Activated T-cell treated with anti-CD3 and anti-CD28 coated beads, Interleukin-2, amount 50 U/mL, for 72 hours (primary cell): ENCODE measurements at regions not wholly inside any gene's neighbourhood (a gene's known extent, or its start where the extent isn't known, plus 50 kb on each side); places are given as distances from the start of the nearest gene placed in this dataset.

ENCODE experiments used
- ATAC-seq, 2 donors: fragments of 150-1000 bp; cut with Tn5 transposase; replicated peaks in 1 of 2; 2 replicates each; pipeline ENCODE4 v1.10.0; 2021; ENCODE audit warnings: moderate library complexity in 2 of 2, mild to moderate bottlenecking in 1 of 2
- DNase-seq, 2 donors: peaks; one replicate each; pipeline ENCODE4 v3.0.0; 2021 to 2022; ENCODE audit warnings: mixed read lengths in 1 of 2
- H3K27ac Mint-ChIP-seq: one replicate; pipeline ENCODE4 v1.8.0; 2022; ENCODE audit warnings: mild to moderate bottlenecking, moderate library complexity, mixed read lengths
- H3K27me3 Mint-ChIP-seq: one replicate; pipeline ENCODE4 v1.8.0; 2022; ENCODE audit warnings: low read depth, mixed read lengths
- H3K36me3 Mint-ChIP-seq, 2 donors: one replicate each; pipeline ENCODE4 v1.8.0; 2022; ENCODE audit warnings: mixed read lengths in 2 of 2, mild to moderate bottlenecking in 1 of 2; ENCODE audit not compliant: insufficient read depth in 2 of 2
- H3K4me1 Mint-ChIP-seq: one replicate; pipeline ENCODE4 v1.8.0; 2022; ENCODE audit warnings: low read depth, mixed read lengths
- H3K4me3 Mint-ChIP-seq, 2 donors: one replicate each; pipeline ENCODE4 v1.8.0; 2022; ENCODE audit warnings: mild to moderate bottlenecking in 2 of 2, mixed read lengths in 2 of 2, moderate library complexity in 2 of 2
- H3K9me3 Mint-ChIP-seq, 2 donors: one replicate each; pipeline ENCODE4 v1.8.0; 2022; ENCODE audit warnings: mixed read lengths in 2 of 2

DNA sequence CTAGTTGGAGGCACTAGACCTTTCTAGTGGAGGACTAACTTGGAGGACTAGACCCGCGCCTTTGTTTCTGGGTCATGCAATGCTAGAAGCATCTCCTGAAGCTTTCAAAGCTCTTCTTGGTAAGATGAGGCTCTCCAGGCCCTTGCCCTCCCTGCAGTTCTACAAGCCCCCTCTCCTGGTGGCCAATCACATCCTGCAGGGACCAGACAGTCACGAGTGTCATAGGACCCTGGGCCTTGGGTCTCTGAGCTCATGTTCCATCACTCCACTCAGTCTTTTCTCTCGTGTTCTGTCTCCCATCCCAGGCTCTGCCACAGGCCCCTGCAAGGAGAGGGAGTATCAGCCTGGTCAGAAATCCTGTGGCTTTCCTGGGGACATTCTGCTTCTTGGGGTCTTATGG is 119.6 kb downstream of the CYLD start:
- Mint-ChIP-seq H3K27me3 (no peaks in the 10 kb centered on the region), H3K27ac (no peak overlapping the region), H3K9me3 (no peaks in the 10 kb centered on the region), H3K4me1 (no peaks in the 10 kb centered on the region), H3K4me3 (no peak overlapping the region), H3K36me3 (no peaks in the 10 kb centered on the region)
- DNase-seq (no peak), ATAC-seq (no peak)

DNA sequence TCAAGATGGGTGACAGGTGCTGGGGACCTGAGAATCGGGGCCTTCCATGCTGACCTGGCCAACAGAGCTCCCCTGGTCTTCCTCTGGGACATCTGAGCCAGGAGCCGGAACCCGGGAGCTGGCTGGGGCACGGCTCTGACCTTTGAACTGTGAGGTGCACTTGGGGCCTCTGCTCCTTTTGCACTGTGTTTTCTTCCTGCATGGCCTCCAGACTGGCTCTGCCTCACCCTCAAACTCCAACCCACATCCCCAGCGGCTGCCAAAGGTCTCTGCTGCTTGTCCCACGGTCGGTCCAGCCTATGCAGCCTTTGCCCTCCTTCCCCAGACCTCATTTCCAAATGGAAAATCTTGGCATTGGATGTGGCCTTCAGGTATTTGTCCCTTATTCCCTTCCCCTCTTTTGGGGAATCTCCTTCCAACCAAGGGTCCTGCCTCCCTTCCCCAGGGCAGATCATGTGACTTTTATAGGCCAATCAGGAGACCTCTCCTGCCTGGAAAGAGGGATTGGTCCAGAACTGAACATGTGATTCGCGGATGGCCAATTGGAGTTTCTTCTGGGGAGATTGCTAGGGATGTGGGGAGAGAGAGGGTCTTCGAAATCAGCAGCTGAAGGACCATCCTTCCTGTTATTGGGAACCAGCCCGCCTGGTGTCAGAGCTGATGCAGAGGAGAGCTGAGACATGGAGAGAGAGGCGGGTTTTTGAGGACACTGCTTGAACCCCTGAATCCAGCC is 117.9 kb downstream of the CYLD start:
- H3K27ac Mint-ChIP-seq, result no peak overlapping the region

DNA sequence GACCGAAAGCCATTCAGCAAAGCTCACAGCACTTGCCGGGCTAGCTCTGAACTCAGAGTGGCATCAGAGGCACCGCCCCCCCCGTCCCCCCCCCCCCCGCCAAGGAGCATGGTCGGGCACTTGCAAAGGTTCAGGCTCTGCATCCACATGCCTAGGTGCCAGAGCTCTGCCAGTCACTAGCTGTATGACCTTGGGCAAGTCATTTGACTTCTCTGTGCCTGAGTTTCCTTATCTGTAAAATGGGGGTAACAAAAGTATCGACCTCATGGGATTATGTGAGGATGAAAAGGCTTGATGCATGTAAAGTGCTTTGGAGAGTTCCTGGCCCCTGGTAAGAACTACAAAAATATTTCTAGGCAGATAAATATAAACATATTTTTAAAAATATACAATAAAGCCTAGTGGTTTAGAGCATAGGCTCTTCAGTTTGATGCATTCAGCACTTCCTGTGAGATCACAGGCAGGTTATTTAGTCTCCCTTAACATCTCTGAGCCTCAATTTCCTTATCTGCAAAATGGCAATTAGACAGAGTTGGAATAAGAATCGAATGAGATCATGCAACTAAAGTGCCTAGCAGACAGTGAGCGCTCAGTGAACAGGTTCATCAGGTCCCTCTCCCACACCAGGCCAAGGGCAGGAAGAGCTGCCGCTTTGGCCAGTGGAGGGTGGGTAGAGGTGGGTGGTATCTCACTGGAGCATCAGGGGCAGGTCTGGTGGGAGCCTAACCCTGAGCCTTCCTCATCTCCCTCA is 117.2 kb downstream of the CYLD start:
- no peak for ATAC-seq
- H3K9me3 Mint-ChIP-seq, result no peaks in the 10 kb centered on the region
- no peak for DNase-seq
- H3K4me1 Mint-ChIP-seq, result no peaks in the 10 kb centered on the region
- no peak overlapping the region for H3K27ac Mint-ChIP-seq
- peaks cover 7% of the 10 kb centered on the region for H3K27me3 Mint-ChIP-seq
- no peak overlapping the region for H3K4me3 Mint-ChIP-seq
- no peaks in the 10 kb centered on the region for H3K36me3 Mint-ChIP-seq

More for the DNA sequence above, 117.9 kb downstream of the CYLD start:
- no peak for DNase-seq
- H3K4me1 Mint-ChIP-seq, result no peaks in the 10 kb centered on the region
- no peaks in the 10 kb centered on the region for H3K36me3 Mint-ChIP-seq
- no peak for ATAC-seq
- no peak overlapping the region for H3K4me3 Mint-ChIP-seq
- H3K27me3 Mint-ChIP-seq, result no peaks in the 10 kb centered on the region
- no peaks in the 10 kb centered on the region for H3K9me3 Mint-ChIP-seq

DNA sequence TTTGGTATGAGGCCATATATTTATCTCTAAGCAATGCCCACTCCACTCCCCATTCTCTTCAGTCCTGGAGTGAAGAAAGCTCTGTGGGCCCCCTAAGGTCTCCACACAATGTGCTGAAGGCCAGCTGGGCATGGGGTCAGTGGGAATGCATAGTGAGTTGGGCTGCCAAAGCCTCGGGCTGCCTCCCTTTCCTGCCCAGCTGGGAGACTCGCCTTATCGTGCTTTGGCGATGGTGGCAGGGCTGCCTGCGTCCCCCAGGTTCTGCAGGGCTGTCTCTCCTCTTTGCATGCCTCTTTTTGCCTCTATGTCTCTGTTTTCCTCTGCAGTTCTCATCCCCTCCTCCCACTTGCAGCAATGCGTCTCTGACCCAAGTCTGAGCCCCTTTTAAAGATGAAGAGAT is 116.5 kb downstream of the CYLD start:
- no peaks in the 10 kb centered on the region for H3K9me3 Mint-ChIP-seq
- ATAC-seq, result no peak
- peaks cover 9% of the 10 kb centered on the region for H3K27me3 Mint-ChIP-seq
- no peak overlapping the region for H3K27ac Mint-ChIP-seq
- no peaks in the 10 kb centered on the region for H3K4me1 Mint-ChIP-seq
- DNase-seq, result no peak
- H3K36me3 Mint-ChIP-seq, result no peaks in the 10 kb centered on the region
- H3K4me3 Mint-ChIP-seq, result no peak overlapping the region

DNA sequence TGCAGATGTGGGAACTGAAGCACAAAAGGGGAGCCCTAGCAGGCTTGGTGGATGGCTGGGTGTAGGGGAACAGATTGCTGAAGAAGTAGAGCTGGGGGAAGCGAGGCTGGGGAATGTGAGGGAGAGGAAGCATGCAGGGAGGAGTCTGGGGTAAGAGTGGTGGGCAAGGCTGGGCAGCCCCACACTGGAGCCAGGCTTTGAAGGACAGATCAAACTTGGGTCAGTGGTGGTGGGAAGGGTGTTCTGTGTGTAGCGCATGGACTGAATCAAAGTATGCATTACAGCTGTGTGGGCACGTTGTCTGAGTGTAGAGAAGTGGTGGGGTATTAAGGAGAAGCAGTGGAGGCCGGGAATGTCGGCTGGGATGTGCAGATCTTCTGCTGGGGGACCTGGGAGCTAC is 116.0 kb downstream of the CYLD start:
- Mint-ChIP-seq H3K4me3 (no peak overlapping the region), H3K4me1 (no peaks in the 10 kb centered on the region), H3K36me3 (no peaks in the 10 kb centered on the region), H3K9me3 (no peaks in the 10 kb centered on the region), H3K27me3 (peaks cover 9% of the 10 kb centered on the region), H3K27ac (no peak overlapping the region)
- DNase-seq (no peak), ATAC-seq (no peak)

DNA sequence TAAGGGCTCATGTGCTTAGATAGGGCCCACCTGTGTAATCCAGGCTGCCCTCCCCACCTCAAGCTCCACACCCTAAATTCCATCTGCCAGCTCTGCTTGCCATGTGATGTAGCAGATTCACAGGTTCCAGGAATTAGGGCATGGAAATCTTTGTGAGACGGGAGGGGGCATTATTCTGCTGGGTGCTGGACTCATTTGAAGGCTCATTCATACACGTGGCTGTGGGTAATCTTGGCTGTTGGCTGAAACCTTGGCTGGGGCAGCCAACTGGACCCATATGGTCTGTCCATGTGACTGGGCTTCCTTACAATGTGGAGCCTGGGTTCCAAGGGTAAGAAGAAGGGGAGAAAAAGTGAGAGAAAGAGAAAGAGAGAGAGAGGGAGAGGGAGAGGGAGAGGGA is 115.1 kb downstream of the CYLD start:
- ATAC-seq, result no peak
- Mint-ChIP-seq H3K4me3 (no peak overlapping the region), H3K36me3 (no peaks in the 10 kb centered on the region), H3K27ac (no peak overlapping the region), H3K4me1 (no peaks in the 10 kb centered on the region), H3K27me3 (peaks cover 9% of the 10 kb centered on the region), H3K9me3 (no peaks in the 10 kb centered on the region)
- no peak for DNase-seq

DNA sequence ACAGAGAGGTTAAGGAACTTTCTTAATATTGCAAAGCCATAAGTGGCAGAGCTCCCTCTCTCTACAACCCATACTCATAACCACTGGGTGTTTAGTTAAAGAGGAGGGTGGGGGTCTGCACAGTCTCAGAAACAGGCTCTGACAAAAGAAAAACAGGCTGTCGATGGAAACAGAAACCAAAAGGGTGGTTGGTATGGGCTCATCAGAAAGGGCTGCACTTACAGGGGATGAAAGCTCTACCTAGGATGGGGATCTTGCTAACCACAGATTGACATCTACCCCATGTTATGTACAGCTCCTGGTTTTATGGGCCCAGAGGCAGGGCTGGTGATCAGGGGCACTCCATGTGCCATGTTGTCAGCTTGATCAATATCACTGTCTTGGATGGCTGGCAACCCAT is 111.4 kb downstream of the CYLD start:
- Mint-ChIP-seq H3K4me3 (no peak overlapping the region), H3K9me3 (no peaks in the 10 kb centered on the region), H3K4me1 (no peaks in the 10 kb centered on the region), H3K36me3 (no peaks in the 10 kb centered on the region), H3K27me3 (peaks cover 17% of the 10 kb centered on the region), H3K27ac (no peak overlapping the region)
- ATAC-seq (no peak), DNase-seq (no peak)
